Neuronal stem cell (in vitro differentiated cells): ENCODE measurements at regions not wholly inside any gene's neighbourhood (a gene's known extent, or its start where the extent isn't known, plus 50 kb on each side); places are given as distances from the start of the nearest gene placed in this dataset.

Experiments used
- DNase-seq: peaks from one replicate; pipeline ENCODE4 v3.0.0-alpha.2; 2013; ENCODE audit warnings: low spot score
- H2AFZ ChIP-seq: one replicate; pipeline ENCODE4 v1.6.1; 2013; ENCODE audit warnings: mild to moderate bottlenecking, low read length, inconsistent platforms
- H2AK5ac ChIP-seq: 2 replicates; pipeline ENCODE4 v1.6.1; 2013; ENCODE audit warnings: low read depth, mild to moderate bottlenecking, inconsistent platforms, low read length, moderate library complexity, mixed read lengths
- H2BK120ac ChIP-seq: 2 replicates; pipeline ENCODE4 v1.6.1; 2013; ENCODE audit warnings: low read depth, mild to moderate bottlenecking, inconsistent platforms, low read length, moderate library complexity, mixed read lengths
- H2BK12ac ChIP-seq: one replicate; pipeline ENCODE4 v1.6.1; 2013; ENCODE audit warnings: low read length, inconsistent platforms
- H2BK15ac ChIP-seq: 2 replicates; pipeline ENCODE4 v1.6.1; 2013; ENCODE audit warnings: mild to moderate bottlenecking, low read length, inconsistent platforms, mixed read lengths
- H2BK5ac ChIP-seq: one replicate; pipeline ENCODE4 v1.6.1; 2013; ENCODE audit warnings: inconsistent platforms, mild to moderate bottlenecking, low read length, moderate library complexity
- H3K14ac ChIP-seq: one replicate; pipeline ENCODE4 v1.6.1; 2013; ENCODE audit warnings: low read length, inconsistent platforms
- H3K18ac ChIP-seq: 2 replicates; pipeline ENCODE4 v1.6.1; 2013; ENCODE audit warnings: low read length, inconsistent platforms
- H3K23ac ChIP-seq: 2 replicates; pipeline ENCODE4 v1.6.1; 2013; ENCODE audit warnings: low read depth, mild to moderate bottlenecking, mixed read lengths, low read length, inconsistent platforms; ENCODE audit not compliant: poor library complexity
- H3K27ac ChIP-seq: replicated peaks from 3 replicates; pipeline ENCODE4 v1.5.1; 2013; ENCODE audit warnings: low read length, inconsistent platforms
- H3K27me3 ChIP-seq, 3 experiments: 2 replicates each; pipeline ENCODE4 v1.6.1; 2013; ENCODE audit warnings: low read length in 3 of 3, mild to moderate bottlenecking in 2 of 3, inconsistent platforms in 1 of 3, low read depth in 1 of 3, mixed read lengths in 1 of 3, moderate library complexity in 1 of 3; ENCODE audit not compliant: control insufficient read depth in 3 of 3, insufficient read depth in 3 of 3
- H3K36me3 ChIP-seq, 2 donors: replicated peaks in 1 of 2; 2 replicates each; pipeline ENCODE4 v1.6.1; 2013; ENCODE audit warnings: low read length in 2 of 2; ENCODE audit not compliant: control insufficient read depth in 2 of 2, insufficient read depth in 2 of 2
- H3K4ac ChIP-seq: 2 replicates; pipeline ENCODE4 v1.6.1; 2013; ENCODE audit warnings: inconsistent platforms, mild to moderate bottlenecking, low read length, moderate library complexity
- H3K4me1 ChIP-seq, 2 donors: 1 replicate in 1 of 2; 2 replicates in 1 of 2; pipeline ENCODE4 v1.6.1; 2013; ENCODE audit warnings: low read length in 2 of 2, low read depth in 1 of 2; ENCODE audit not compliant: control insufficient read depth in 2 of 2, insufficient read depth in 1 of 2
- H3K4me2 ChIP-seq: one replicate; pipeline ENCODE4 v1.6.1; 2013; ENCODE audit warnings: mild to moderate bottlenecking, low read length, inconsistent platforms; ENCODE audit not compliant: insufficient read depth, poor library complexity, severe bottlenecking
- H3K4me3 ChIP-seq, 2 donors: 2 replicates each; pipeline ENCODE4 v1.5.1; 2013; ENCODE audit warnings: low read length in 2 of 2, mild to moderate bottlenecking in 2 of 2, inconsistent platforms in 1 of 2, moderate library complexity in 1 of 2
- H3K79me1 ChIP-seq: one replicate; pipeline ENCODE4 v1.6.1; 2013; ENCODE audit warnings: low read depth, mild to moderate bottlenecking, inconsistent platforms, low read length, moderate library complexity
- H3K9ac ChIP-seq: one replicate; pipeline ENCODE4 v1.6.1; 2013; ENCODE audit warnings: mild to moderate bottlenecking, low read depth, low read length, inconsistent platforms; ENCODE audit not compliant: poor library complexity
- H3K9me3 ChIP-seq, 2 donors: replicated peaks in 1 of 2; 2 replicates each; pipeline versions ENCODE3 to v1.6.1; 2013; ENCODE audit warnings: low read length in 2 of 2, mild to moderate bottlenecking in 2 of 2, inconsistent platforms in 1 of 2, low read depth in 1 of 2, mixed read lengths in 1 of 2, moderate library complexity in 1 of 2; ENCODE audit not compliant: control insufficient read depth in 2 of 2, insufficient read depth in 1 of 2
- H4K8ac ChIP-seq: one replicate; pipeline ENCODE4 v1.6.1; 2013; ENCODE audit warnings: low read depth, mild to moderate bottlenecking, inconsistent platforms, low read length, moderate library complexity
- H4K91ac ChIP-seq: one replicate; pipeline ENCODE4 v1.6.1; 2013; ENCODE audit warnings: low read length, low read depth, mild to moderate bottlenecking, inconsistent platforms; ENCODE audit not compliant: poor library complexity
- WGBS, 2 donors: extraction: QIAGEN DNeasy Blood & Tissue Kit; methylation state at CpG; one replicate each; pipeline ENCODE4 v1.1.7; 2013; ENCODE audit warnings: missing lambda C conversion rate in 2 of 2, mixed read lengths in 1 of 2; ENCODE audit not compliant: insufficient read length in 2 of 2, insufficient replicate concordance in 1 of 2; ENCODE audit errors: extremely low coverage in 2 of 2; 5-methylcytosine and 5-hydroxymethylcytosine counted together

- Histone ChIP-seq H2AFZ (no peak overlapping the region), H3K9me3 (no peaks in the 10 kb centered on the region), H3K36me3 (no peaks in the 10 kb centered on the region), H2BK12ac (no peak overlapping the region), H2AK5ac (no peak overlapping the region), H2BK120ac (no peak overlapping the region), H2BK15ac (no peak overlapping the region), H3K4me3 (no peak overlapping the region), H4K91ac (no peak overlapping the region), H3K23ac (no peak overlapping the region), H3K4me2 (no peak overlapping the region), H3K4me1 (no peaks in the 10 kb centered on the region), H3K18ac (no peak overlapping the region), H3K27me3 (peaks cover 0 to 17% (median 0%) of the 10 kb centered on the region in 3 experiments), H3K27ac (no peak overlapping the region), H3K4ac (no peak overlapping the region), H4K8ac (no peak overlapping the region), H3K14ac (no peak overlapping the region), H3K9ac (no peak overlapping the region), H2BK5ac (no peak overlapping the region), H3K79me1 (no peaks in the 10 kb centered on the region)
- no peak for DNase-seq
- WGBS, 2 donors, result no CpG with 5 or more reads among the region's 5 CpGs
These were observed 73.3 kb upstream of the B3GAT1 start for GRCh38 chr11:134485316-134485715.

- Histone ChIP-seq H2BK5ac (no peak overlapping the region), H3K14ac (no peak overlapping the region), H3K4me3 (no peak overlapping the region), H3K4ac (no peak overlapping the region), H3K9me3 (no peaks in the 10 kb centered on the region), H2AFZ (no peak overlapping the region), H2BK15ac (no peak overlapping the region), H3K18ac (no peak overlapping the region), H2BK12ac (no peak overlapping the region), H3K9ac (no peak overlapping the region), H3K27ac (no peak overlapping the region), H2AK5ac (no peak overlapping the region), H4K8ac (no peak overlapping the region), H3K4me1 (no peaks in the 10 kb centered on the region), H3K36me3 (no peaks in the 10 kb centered on the region), H3K79me1 (no peaks in the 10 kb centered on the region), H2BK120ac (no peak overlapping the region), H4K91ac (no peak overlapping the region), H3K4me2 (no peak overlapping the region), H3K27me3 (peaks cover 0 to 17% (median 0%) of the 10 kb centered on the region in 3 experiments), H3K23ac (no peak overlapping the region)
- no CpG with 5 or more reads among the region's 4 CpGs for WGBS, 2 donors
- no peak for DNase-seq
These were observed 71.8 kb upstream of the B3GAT1 start for GRCh38 chr11:134483857-134484256.

- H4K91ac ChIP-seq, result no peak overlapping the region
- H3K27ac ChIP-seq, result no peak overlapping the region
- H3K79me1 ChIP-seq, result no peaks in the 10 kb centered on the region
- H3K9ac ChIP-seq, result no peak overlapping the region
- H4K8ac ChIP-seq, result no peak overlapping the region
- WGBS, 2 donors, result no CpG with 5 or more reads among the region's 14 CpGs
- no peak overlapping the region for H3K23ac ChIP-seq
- no peaks in the 10 kb centered on the region for H3K36me3 ChIP-seq
- no peak overlapping the region for H3K18ac ChIP-seq
- H2BK5ac ChIP-seq, result no peak overlapping the region
- H2BK120ac ChIP-seq, result no peak overlapping the region
- H3K4me1 ChIP-seq, result no peaks in the 10 kb centered on the region
- no peak overlapping the region for H2AK5ac ChIP-seq
- peaks cover 0 to 21% (median 0%) of the 10 kb centered on the region in 3 experiments for H3K27me3 ChIP-seq
- H3K9me3 ChIP-seq, result no peaks in the 10 kb centered on the region
- H2BK12ac ChIP-seq, result no peak overlapping the region
- no peak overlapping the region for H3K4me3 ChIP-seq
- no peak overlapping the region for H3K4ac ChIP-seq
- H3K4me2 ChIP-seq, result no peak overlapping the region
- H2BK15ac ChIP-seq, result no peak overlapping the region
- H2AFZ ChIP-seq, result no peak overlapping the region
- no peak overlapping the region for H3K14ac ChIP-seq
- DNase-seq, result no peak
These were observed 71.2 kb upstream of the B3GAT1 start for GRCh38 chr11:134483291-134483690.

- H2AFZ ChIP-seq, result no peak overlapping the region
- no peaks in the 10 kb centered on the region for H3K4me1 ChIP-seq
- no peaks in the 10 kb centered on the region for H3K36me3 ChIP-seq
- no peak overlapping the region for H3K14ac ChIP-seq
- no peak overlapping the region for H4K8ac ChIP-seq
- no peak overlapping the region for H3K27ac ChIP-seq
- no peak overlapping the region for H3K23ac ChIP-seq
- H2BK120ac ChIP-seq, result no peak overlapping the region
- H3K4ac ChIP-seq, result no peak overlapping the region
- H2AK5ac ChIP-seq, result no peak overlapping the region
- no peaks in the 10 kb centered on the region for H3K79me1 ChIP-seq
- no peak overlapping the region for H3K4me2 ChIP-seq
- no peak overlapping the region for H3K4me3 ChIP-seq
- H2BK15ac ChIP-seq, result no peak overlapping the region
- no peak overlapping the region for H4K91ac ChIP-seq
- H3K9me3 ChIP-seq, result no peaks in the 10 kb centered on the region
- no peak overlapping the region for H2BK12ac ChIP-seq
- DNase-seq, result no peak
- no peak overlapping the region for H3K18ac ChIP-seq
- H2BK5ac ChIP-seq, result no peak overlapping the region
- no CpG with 5 or more reads among the region's 2 CpGs for WGBS, 2 donors
- H3K27me3 ChIP-seq, result peaks cover 0 to 24% (median 0%) of the 10 kb centered on the region in 3 experiments
- no peak overlapping the region for H3K9ac ChIP-seq
These were observed 70.8 kb upstream of the B3GAT1 start for GRCh38 chr11:134482865-134483264.
